Ovary (tissue), 3 donors: ENCODE measurements at regions not wholly inside any gene's neighbourhood (a gene's known extent, or its start where the extent isn't known, plus 50 kb on each side); places are given as distances from the start of the nearest gene placed in this dataset.

ENCODE experiments used
- EP300 ChIP-seq: sonication (generic); formaldehyde crosslinking; IDR thresholded peaks from one replicate; pipeline ENCODE4 v1.6.1; 2017; ENCODE audit warnings: antibody characterized with exemption
- POLR2A ChIP-seq: fragments of 450-650 bp; IDR thresholded peaks from one replicate; pipeline ENCODE4 v1.6.1; 2017; ENCODE audit warnings: antibody characterized with exemption, mild to moderate bottlenecking, moderate library complexity
- TF ChIP-seq, protein P1 (sequence below), 3 donors: fragments of 450-650 bp in 2 of 3; fragments of 200-600 bp in 1 of 3; IDR thresholded peaks; one replicate each; pipeline versions ENCODE4 v1.5.1 to v1.8.0; 2016 to 2022; ENCODE audit warnings: antibody characterized with exemption in 3 of 3, mild to moderate bottlenecking in 1 of 3
- donor health status: DM: no; HTN: no; CAD: no.

DNA sequence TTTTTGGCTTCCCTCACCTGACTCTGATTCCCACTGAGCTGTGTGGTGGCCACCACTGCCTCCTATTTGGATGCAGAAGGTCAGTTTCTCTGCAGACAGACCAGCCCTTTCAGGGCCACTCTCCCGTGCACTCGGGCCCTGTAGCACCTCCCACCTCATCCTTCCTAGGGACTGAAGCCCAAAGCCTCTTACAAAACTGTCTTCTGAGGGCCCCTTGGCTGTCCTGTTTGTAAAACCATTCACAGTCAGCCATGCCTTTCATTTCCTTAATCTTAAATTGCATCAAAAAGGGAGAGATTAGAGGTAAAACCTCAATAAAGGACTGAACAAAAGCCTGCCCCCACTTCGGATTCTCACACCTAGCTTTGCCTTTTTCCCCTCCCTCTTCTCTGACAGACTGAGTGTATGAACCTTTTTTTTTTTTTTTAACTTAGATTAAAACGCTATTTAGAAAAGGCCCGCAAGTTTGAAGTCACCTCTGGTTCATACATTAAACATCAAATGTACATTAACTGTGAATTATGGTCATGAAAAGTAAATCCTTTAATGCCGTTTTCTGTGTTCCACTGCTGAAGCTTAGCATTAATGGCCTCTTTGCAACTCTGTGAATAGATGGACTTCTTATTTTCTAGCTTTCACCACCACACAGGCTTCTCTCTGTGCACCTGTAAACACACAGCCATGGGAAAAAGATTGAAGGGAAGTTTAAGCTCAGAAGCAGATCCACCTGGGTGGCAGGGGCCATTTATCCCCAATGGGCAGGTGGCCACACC lies 247.2 kb upstream of the CADM1 start:
- TF ChIP-seq EP300 (no peak), POLR2A (no peak)
- TF ChIP-seq, protein P1, sequence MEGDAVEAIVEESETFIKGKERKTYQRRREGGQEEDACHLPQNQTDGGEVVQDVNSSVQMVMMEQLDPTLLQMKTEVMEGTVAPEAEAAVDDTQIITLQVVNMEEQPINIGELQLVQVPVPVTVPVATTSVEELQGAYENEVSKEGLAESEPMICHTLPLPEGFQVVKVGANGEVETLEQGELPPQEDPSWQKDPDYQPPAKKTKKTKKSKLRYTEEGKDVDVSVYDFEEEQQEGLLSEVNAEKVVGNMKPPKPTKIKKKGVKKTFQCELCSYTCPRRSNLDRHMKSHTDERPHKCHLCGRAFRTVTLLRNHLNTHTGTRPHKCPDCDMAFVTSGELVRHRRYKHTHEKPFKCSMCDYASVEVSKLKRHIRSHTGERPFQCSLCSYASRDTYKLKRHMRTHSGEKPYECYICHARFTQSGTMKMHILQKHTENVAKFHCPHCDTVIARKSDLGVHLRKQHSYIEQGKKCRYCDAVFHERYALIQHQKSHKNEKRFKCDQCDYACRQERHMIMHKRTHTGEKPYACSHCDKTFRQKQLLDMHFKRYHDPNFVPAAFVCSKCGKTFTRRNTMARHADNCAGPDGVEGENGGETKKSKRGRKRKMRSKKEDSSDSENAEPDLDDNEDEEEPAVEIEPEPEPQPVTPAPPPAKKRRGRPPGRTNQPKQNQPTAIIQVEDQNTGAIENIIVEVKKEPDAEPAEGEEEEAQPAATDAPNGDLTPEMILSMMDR (IDR thresholded peaks at IDR 0.05) = no peak
